GM12878 (cell line): ENCODE measurements at regions not wholly inside any gene's neighbourhood (a gene's known extent, or its start where the extent isn't known, plus 50 kb on each side); places are given as distances from the start of the nearest gene placed in this dataset.

ENCODE experiments used
- ATAC-seq: fragments of 200-7000 bp; cut with Tn5 transposase; 3 replicates; pipeline ENCODE4 v1.9.1; 2020; ENCODE audit warnings: mild to moderate bottlenecking, moderate library complexity
- BruUV-seq: library from RNA; stranded (reverse); fragments of 400-500 nt; replicated peaks from 2 replicates; lab custom pipeline; 2021; lab: Mats Ljungman, UMichigan
- CTCF ChIA-PET: fragments of 300-600 bp; sonication (Branson Sonifier 250); formaldehyde crosslinking; extraction: SDS; loops from one replicate; lab custom pipeline; 2021; ENCODE audit warnings: inconsistent platforms; lab: Yijun Ruan, JAX
- POLR2A ChIA-PET: fragments of 350-600 bp; formaldehyde crosslinking; extraction: SDS; loops from one replicate; lab custom pipeline; 2021; ENCODE audit warnings: inconsistent platforms; lab: Charles Lee
- RAD21 ChIA-PET: fragments of 300-600 bp; sonication (Branson Sonifier 250); formaldehyde crosslinking; loops from one replicate; lab custom pipeline; 2023; ENCODE audit warnings: antibody characterized with exemption; ENCODE audit not compliant: unreplicated experiment; lab: Charles Lee
- SMC1A ChIA-PET: fragments of 300-600 bp; sonication (Branson Sonifier 250); formaldehyde crosslinking; loops from one replicate; lab custom pipeline; 2023; ENCODE audit not compliant: unreplicated experiment, uncharacterized antibody; lab: Charles Lee
- DNase-seq: peaks from one replicate; pipeline ENCODE4 v3.0.0-alpha.2; 2011; ENCODE audit warnings: low read depth, low spot score
- FAIRE-seq: peaks from 3 replicates; lab custom pipeline; 2011; peaks lifted over from hg19 to GRCh38; lab: Jason Lieb, UNC
- H2AFZ ChIP-seq: 2 replicates; pipeline ENCODE4 v1.6.0; 2011; ENCODE audit warnings: low read depth, low read length, control low read depth; ENCODE audit not compliant: control insufficient read depth
- H3K27ac ChIP-seq: 2 replicates; pipeline ENCODE4 v1.5.1; 2011; ENCODE audit warnings: control low read depth; ENCODE audit not compliant: control insufficient read depth, insufficient read depth
- H3K27me3 ChIP-seq, 2 experiments: replicated peaks in 1 of 2; 2 replicates each; pipeline versions ENCODE4 v1.6.0 to v1.6.1; 2011; ENCODE audit warnings: low read length in 1 of 2; ENCODE audit not compliant: control insufficient read depth in 2 of 2, insufficient read depth in 2 of 2
- H3K36me3 ChIP-seq, 2 experiments: 2 replicates each; pipeline ENCODE4 v1.5.1; 2011; ENCODE audit warnings: low read length in 1 of 2; ENCODE audit not compliant: control insufficient read depth in 2 of 2, insufficient read depth in 2 of 2
- H3K4me1 ChIP-seq: 2 replicates; pipeline ENCODE4 v1.6.1; 2011; ENCODE audit warnings: mild to moderate bottlenecking, low read length, moderate library complexity, mixed read lengths; ENCODE audit not compliant: control insufficient read depth, insufficient read depth
- H3K4me2 ChIP-seq: 2 replicates; pipeline ENCODE4 v1.6.0; 2011; ENCODE audit warnings: control low read depth; ENCODE audit not compliant: control insufficient read depth, insufficient read depth
- H3K4me3 ChIP-seq: fragments of 200-600 bp; sonication (generic); 2 replicates; pipeline ENCODE4 v1.5.1; 2016
- H3K79me2 ChIP-seq: 2 replicates; pipeline ENCODE4 v1.6.0; 2011; ENCODE audit warnings: low read length; ENCODE audit not compliant: control insufficient read depth, insufficient read depth
- H3K9ac ChIP-seq: 2 replicates; pipeline ENCODE4 v1.8.0; 2011; ENCODE audit warnings: low read length, control low read depth, mixed read lengths; ENCODE audit not compliant: control insufficient read depth, insufficient read depth
- H3K9me3 ChIP-seq: replicated peaks from 3 replicates; pipeline ENCODE4 v1.5.1; 2011; ENCODE audit warnings: mild to moderate bottlenecking, low read length; ENCODE audit not compliant: control insufficient read depth, insufficient read depth
- H4K20me1 ChIP-seq: 2 replicates; pipeline ENCODE4 v1.6.0; 2011; ENCODE audit not compliant: control insufficient read depth, insufficient read depth
- ASH2L ChIP-seq: fragments of 300-600, 200-600 bp; sonication (generic); IDR thresholded peaks from 2 replicates; pipeline ENCODE4 v1.6.1; 2017; ENCODE audit warnings: low read depth, mild to moderate bottlenecking, borderline replicate concordance
- CHD1 ChIP-seq: IDR thresholded peaks from 2 replicates; pipeline ENCODE4 v1.6.1; 2012; ENCODE audit warnings: low read depth, low read length, improper control_type of control experiment
- EGR1 ChIP-seq, 2 experiments: IDR thresholded peaks; 1 replicate in 1 of 2; 2 replicates in 1 of 2; pipeline ENCODE4 v1.6.1; 2011 to 2012; ENCODE audit warnings: low read depth in 2 of 2, low read length in 2 of 2, borderline replicate concordance in 1 of 2, mild to moderate bottlenecking in 1 of 2, moderate library complexity in 1 of 2
- HCFC1 ChIP-seq: fragments of 150-350 bp; IDR thresholded peaks from 2 replicates; pipeline ENCODE4 v1.6.1; 2014; ENCODE audit warnings: low read length
- IKZF1 ChIP-seq: fragments of 450-650 bp; conservative IDR thresholded peaks from 2 replicates; pipeline ENCODE4 v1.6.1; 2017; ENCODE audit warnings: antibody characterized with exemption, mild to moderate bottlenecking
- KLF5 ChIP-seq: fragments of 450-650 bp; IDR thresholded peaks from 2 replicates; pipeline ENCODE4 v1.6.1; 2014; ENCODE audit warnings: mild to moderate bottlenecking; ENCODE audit not compliant: partially characterized antibody
- NR2C1 ChIP-seq: fragments of 450-650 bp; IDR thresholded peaks from 2 replicates; pipeline ENCODE4 v1.6.1; 2017; ENCODE audit warnings: antibody characterized with exemption, mild to moderate bottlenecking, moderate library complexity
- RAD21 ChIP-seq: IDR thresholded peaks from 2 replicates; pipeline ENCODE4 v1.6.1; 2011; ENCODE audit warnings: mild to moderate bottlenecking, low read depth, low read length, moderate library complexity; ENCODE audit not compliant: insufficient read depth
- RUNX3 ChIP-seq: IDR thresholded peaks from 2 replicates; pipeline ENCODE4 v1.6.1; 2012; ENCODE audit warnings: low read length, inconsistent platforms
- SMAD5 ChIP-seq: IDR thresholded peaks from 2 replicates; pipeline ENCODE4 v1.6.1; 2016; ENCODE audit warnings: antibody characterized with exemption, low read depth
- SMC3 ChIP-seq: IDR thresholded peaks from 2 replicates; pipeline ENCODE4 v1.6.1; 2011; ENCODE audit warnings: low read length, improper control_type of control experiment, borderline replicate concordance
- SREBF2 ChIP-seq: IDR thresholded peaks from 2 replicates; pipeline ENCODE4 v1.6.1; 2012; ENCODE audit warnings: mild to moderate bottlenecking, low read length
- SRF ChIP-seq, 2 experiments: IDR thresholded peaks; 2 replicates each; pipeline ENCODE4 v1.6.1; 2011; ENCODE audit warnings: low read depth in 2 of 2, low read length in 2 of 2, mild to moderate bottlenecking in 1 of 2, moderate library complexity in 1 of 2
- TARDBP ChIP-seq: IDR thresholded peaks from 2 replicates; pipeline ENCODE4 v1.6.1; 2016; ENCODE audit warnings: borderline replicate concordance
- TBL1XR1 ChIP-seq: IDR thresholded peaks from 2 replicates; pipeline ENCODE4 v1.6.1; 2012; ENCODE audit warnings: low read depth, low read length, improper control_type of control experiment
- TCF7 ChIP-seq: IDR thresholded peaks from 2 replicates; pipeline ENCODE4 v1.6.1; 2014; ENCODE audit warnings: antibody characterized with exemption, borderline replicate concordance
- YBX1 ChIP-seq: fragments of 450-650 bp; IDR thresholded peaks from 2 replicates; pipeline ENCODE4 v1.6.1; 2016; ENCODE audit warnings: antibody characterized with exemption
- WGBS: methylation state at CpG from one replicate; pipeline ENCODE4 v1.1.6; 2016; ENCODE audit warnings: low lambda C conversion rate; ENCODE audit not compliant: insufficient replicate concordance, insufficient coverage; ENCODE audit errors: missing lambda C conversion rate; 5-methylcytosine and 5-hydroxymethylcytosine counted together
- in situ Hi-C: fragments of 300-500 bp; cut with MboI; formaldehyde crosslinking; loops from 9 replicates; pipeline ENCODE4 v1.14.3; 2018; ENCODE audit warnings: mixed read lengths
- intact Hi-C: fragments of 100-400 bp; cut with micrococcal nuclease; formaldehyde crosslinking; loops from one replicate; pipeline ENCODE4 v1.14.2; 2022; ENCODE audit not compliant: unreplicated experiment
- TF ChIP-seq, protein P1 (sequence below): fragments of 450-650 bp; IDR thresholded peaks from 2 replicates; pipeline ENCODE4 v1.6.1; 2014; ENCODE audit warnings: mild to moderate bottlenecking
- TF ChIP-seq, protein P2 (sequence below): IDR thresholded peaks from 2 replicates; pipeline ENCODE4 v1.6.1; 2011; ENCODE audit warnings: mild to moderate bottlenecking, low read depth, low read length, moderate library complexity; ENCODE audit not compliant: insufficient replicate concordance
- TF ChIP-seq, protein P3 (sequence below): IDR thresholded peaks from 2 replicates; pipeline ENCODE4 v1.6.1; 2011; ENCODE audit warnings: low read depth, low read length, improper control_type of control experiment, borderline replicate concordance

DNA sequence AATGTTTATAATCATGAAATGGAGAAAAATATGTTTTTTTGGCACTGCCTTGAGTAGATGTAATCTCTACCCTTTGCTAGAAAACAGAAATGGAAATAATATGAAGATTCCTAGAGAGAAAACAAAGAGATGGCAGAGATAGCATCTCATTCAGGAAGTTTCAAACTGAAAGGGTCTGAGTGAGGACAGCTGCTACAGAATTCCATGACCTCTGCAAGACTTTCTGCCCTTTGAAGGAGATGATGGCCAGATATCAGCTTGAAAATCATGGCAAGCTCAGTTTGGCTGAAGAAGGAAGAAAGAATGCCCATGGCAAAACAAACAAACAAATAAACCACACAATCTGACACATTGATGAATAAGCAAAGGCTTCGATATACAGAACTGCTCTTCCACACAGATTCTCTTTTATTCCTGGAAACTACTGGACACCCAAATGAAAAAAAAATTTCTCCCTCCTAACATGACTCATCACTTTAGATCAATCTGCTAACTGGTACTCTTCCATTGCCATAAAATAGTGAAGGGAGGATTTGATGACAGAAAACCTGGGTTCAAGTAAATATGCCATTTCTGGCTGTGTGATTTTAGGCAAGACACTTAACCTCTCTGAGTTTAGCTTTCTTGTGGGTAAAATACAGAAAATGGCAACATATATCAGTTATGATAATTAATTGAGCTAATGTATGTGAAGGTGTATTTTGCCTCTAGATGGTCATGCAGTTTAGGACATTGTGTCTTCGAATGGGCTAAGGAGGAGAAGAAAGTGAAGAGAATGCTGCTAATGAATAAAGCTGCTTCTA is 105.9 kb upstream of the SPACA1 start (continued):
- TF ChIP-seq, protein P1, sequence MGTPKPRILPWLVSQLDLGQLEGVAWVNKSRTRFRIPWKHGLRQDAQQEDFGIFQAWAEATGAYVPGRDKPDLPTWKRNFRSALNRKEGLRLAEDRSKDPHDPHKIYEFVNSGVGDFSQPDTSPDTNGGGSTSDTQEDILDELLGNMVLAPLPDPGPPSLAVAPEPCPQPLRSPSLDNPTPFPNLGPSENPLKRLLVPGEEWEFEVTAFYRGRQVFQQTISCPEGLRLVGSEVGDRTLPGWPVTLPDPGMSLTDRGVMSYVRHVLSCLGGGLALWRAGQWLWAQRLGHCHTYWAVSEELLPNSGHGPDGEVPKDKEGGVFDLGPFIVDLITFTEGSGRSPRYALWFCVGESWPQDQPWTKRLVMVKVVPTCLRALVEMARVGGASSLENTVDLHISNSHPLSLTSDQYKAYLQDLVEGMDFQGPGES, result no peak
- no peak for TF ChIP-seq CHD1
- no peak for TF ChIP-seq SREBF2
- TF ChIP-seq RAD21, result no peak
- TF ChIP-seq IKZF1, result no peak

DNA sequence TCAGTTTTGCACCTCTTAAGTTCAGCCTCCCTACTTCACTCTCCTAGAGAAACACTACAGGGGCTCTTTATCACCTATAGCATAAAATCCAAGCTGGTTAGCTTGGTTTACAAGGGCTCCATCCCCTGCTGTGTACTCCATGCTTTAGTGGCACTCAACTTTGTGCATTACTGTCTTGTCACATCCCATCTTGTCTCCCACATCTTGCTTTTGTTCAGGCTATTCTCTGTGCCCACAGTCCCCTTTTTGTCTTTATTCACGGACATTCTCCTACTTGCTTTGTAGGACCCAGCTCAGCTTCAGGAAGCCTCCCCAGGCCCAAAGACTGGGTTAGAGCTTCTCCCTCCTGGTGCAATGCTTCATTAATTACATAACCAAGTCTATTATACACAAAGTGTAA is 107.9 kb upstream of the SPACA1 start:
- no TSS peak for BruUV-seq
- ChIA-PET POLR2A (no interaction called here), RAD21 (no interaction called here), CTCF (interaction anchor here (4.4 kb wide), 1 partner anchor 10 kb away, joined by 21 read pairs; no protein-coding TSS in a partner anchor), SMC1A (interaction anchor here (1.5 to 3.1 kb wide), 5 partner anchors 7 to 547 kb away, joined by 3 to 12 read pairs (median 4); no protein-coding TSS in a partner anchor)
- no peak for TF ChIP-seq TARDBP
- TF ChIP-seq HCFC1, result no peak
- no peak for TF ChIP-seq SMC3
- TF ChIP-seq TBL1XR1, result no peak
- TF ChIP-seq SREBF2, result no peak
- no peak for TF ChIP-seq YBX1
- TF ChIP-seq, protein P2, sequence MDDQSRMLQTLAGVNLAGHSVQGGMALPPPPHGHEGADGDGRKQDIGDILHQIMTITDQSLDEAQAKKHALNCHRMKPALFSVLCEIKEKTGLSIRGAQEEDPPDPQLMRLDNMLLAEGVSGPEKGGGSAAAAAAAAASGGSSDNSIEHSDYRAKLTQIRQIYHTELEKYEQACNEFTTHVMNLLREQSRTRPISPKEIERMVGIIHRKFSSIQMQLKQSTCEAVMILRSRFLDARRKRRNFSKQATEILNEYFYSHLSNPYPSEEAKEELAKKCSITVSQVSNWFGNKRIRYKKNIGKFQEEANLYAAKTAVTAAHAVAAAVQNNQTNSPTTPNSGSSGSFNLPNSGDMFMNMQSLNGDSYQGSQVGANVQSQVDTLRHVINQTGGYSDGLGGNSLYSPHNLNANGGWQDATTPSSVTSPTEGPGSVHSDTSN, result no peak
- no peak for TF ChIP-seq SMAD5
- no peak for TF ChIP-seq TCF7
- TF ChIP-seq, protein P3, sequence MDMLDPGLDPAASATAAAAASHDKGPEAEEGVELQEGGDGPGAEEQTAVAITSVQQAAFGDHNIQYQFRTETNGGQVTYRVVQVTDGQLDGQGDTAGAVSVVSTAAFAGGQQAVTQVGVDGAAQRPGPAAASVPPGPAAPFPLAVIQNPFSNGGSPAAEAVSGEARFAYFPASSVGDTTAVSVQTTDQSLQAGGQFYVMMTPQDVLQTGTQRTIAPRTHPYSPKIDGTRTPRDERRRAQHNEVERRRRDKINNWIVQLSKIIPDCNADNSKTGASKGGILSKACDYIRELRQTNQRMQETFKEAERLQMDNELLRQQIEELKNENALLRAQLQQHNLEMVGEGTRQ, result no peak
- TF ChIP-seq SRF (IDR thresholded peaks at IDR 0.05; ENCODE audit: low read depth in 2 of 2, low read length in 2 of 2), result no peak
- no peak for TF ChIP-seq RUNX3
- TF ChIP-seq NR2C1, result no peak
- no peak for TF ChIP-seq KLF5
- no peak for TF ChIP-seq ASH2L
- TF ChIP-seq EGR1 (IDR thresholded peaks at IDR 0.05; ENCODE audit: borderline replicate concordance in 1 of 2, low read depth in 2 of 2, low read length in 2 of 2), result no peak
- Histone ChIP-seq H3K4me2 (no peak overlapping the region), H3K4me1 (no peaks in the 10 kb centered on the region), H3K9me3 (no peaks in the 10 kb centered on the region), H3K36me3 (no peaks in the 10 kb centered on the region), H3K9ac (no peak overlapping the region), H3K4me3 (no peak overlapping the region), H2AFZ (no peak overlapping the region), H4K20me1 (no peaks in the 10 kb centered on the region), H3K79me2 (no peaks in the 10 kb centered on the region), H3K27ac (no peak overlapping the region), H3K27me3 (no peaks in the 10 kb centered on the region)
- DNase-seq (no peak), ATAC-seq (no peak), FAIRE-seq (no peak)
- intact Hi-C loops, result no loop called here
- 100% methylated on average over 1 of the region's 1 CpG for WGBS
- in situ Hi-C loops, result no loop called here
